Effector memory CD4-positive, alpha-beta T cell (primary cell): ENCODE measurements at regions not wholly inside any gene's neighbourhood (a gene's known extent, or its start where the extent isn't known, plus 50 kb on each side); places are given as distances from the start of the nearest gene placed in this dataset.
A peak's percentile ranks its signal among the peaks of the same experiment; 100 is the strongest.
"Not testable (repeated sequence)": the region's sequence is repeated elsewhere in the genome, so short reads cannot be mapped to it uniquely, and the experiment has no call there.

Source experiments
- DNase-seq, 3 donors: peaks; one replicate each; pipeline ENCODE4 v3.0.0-alpha.2; 2020
- H3K27ac ChIP-seq: 2 replicates; pipeline ENCODE4 v1.7.0; 2013; ENCODE audit warnings: mild to moderate bottlenecking, low read length, moderate library complexity; ENCODE audit not compliant: insufficient read depth, poor library complexity, severe bottlenecking
- H3K27me3 ChIP-seq: replicated peaks from 2 replicates; pipeline ENCODE4 v1.7.0; 2013; ENCODE audit warnings: mild to moderate bottlenecking, low read length; ENCODE audit not compliant: insufficient read depth, control insufficient read depth, poor library complexity, severe bottlenecking
- H3K36me3 ChIP-seq: 2 replicates; pipeline ENCODE4 v1.7.0; 2013; ENCODE audit warnings: mild to moderate bottlenecking, low read length, moderate library complexity; ENCODE audit not compliant: control insufficient read depth, insufficient read depth
- H3K4me1 ChIP-seq: 2 replicates; pipeline ENCODE4 v1.7.0; 2013; ENCODE audit warnings: low read length, mild to moderate bottlenecking; ENCODE audit not compliant: control insufficient read depth, insufficient read depth, poor library complexity, severe bottlenecking
- H3K4me3 ChIP-seq: 2 replicates; pipeline ENCODE4 v1.7.0; 2013; ENCODE audit warnings: low read length, low read depth, mild to moderate bottlenecking; ENCODE audit not compliant: insufficient read depth, poor library complexity, severe bottlenecking
- H3K9me3 ChIP-seq: 2 replicates; pipeline ENCODE4 v1.7.0; 2013; ENCODE audit warnings: mild to moderate bottlenecking, low read length, moderate library complexity; ENCODE audit not compliant: control insufficient read depth

DNA sequence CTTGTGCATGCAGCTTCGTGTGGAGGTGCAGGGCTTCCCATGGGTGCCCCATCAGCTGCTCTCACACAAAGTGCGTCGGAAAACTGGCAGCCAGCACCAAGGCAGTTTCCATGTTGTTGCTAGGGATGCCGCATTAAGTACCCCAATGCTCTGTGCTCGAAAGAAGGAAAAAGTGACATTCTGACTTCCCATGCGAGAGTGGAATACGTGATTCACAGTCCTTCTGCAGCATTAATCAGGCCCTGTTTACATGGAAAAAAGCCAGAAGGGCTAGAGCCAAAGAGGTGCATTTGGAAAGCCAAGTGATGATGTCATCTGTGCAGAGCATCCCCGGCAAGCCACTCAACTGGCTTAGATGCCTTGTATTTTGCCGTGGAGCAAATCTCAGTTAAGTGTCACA, 258.3 kb downstream of the GATA3 start:
- DNase-seq = no peak

DNA sequence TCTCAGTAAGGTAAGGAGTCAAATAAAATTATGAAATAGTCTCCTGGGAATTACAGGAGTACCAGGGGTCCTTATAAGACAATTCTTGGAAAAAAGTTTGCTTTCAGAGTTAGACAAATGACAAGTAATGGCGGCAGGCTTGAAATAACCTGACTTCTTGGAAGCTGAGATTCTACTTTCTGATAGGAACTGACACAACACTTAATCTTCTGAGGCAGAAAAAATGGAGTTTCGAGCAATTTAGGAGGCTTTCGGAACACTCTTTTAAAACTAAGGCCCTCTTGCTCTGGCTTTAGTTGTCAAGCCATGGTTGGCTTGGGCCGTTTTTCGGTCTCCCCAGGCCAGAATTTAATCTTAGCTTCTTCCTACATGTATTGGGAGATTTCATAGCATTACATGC, 260.0 kb downstream of the GATA3 start:
- H3K9me3 ChIP-seq = no peaks in the 10 kb centered on the region

More for the DNA sequence above, 258.3 kb downstream of the GATA3 start:
- Histone ChIP-seq H3K27ac (no peak overlapping the region), H3K9me3 (no peaks in the 10 kb centered on the region), H3K4me1 (no peaks in the 10 kb centered on the region), H3K4me3 (no peak overlapping the region), H3K36me3 (no peaks in the 10 kb centered on the region), H3K27me3 (no peaks in the 10 kb centered on the region)

DNA sequence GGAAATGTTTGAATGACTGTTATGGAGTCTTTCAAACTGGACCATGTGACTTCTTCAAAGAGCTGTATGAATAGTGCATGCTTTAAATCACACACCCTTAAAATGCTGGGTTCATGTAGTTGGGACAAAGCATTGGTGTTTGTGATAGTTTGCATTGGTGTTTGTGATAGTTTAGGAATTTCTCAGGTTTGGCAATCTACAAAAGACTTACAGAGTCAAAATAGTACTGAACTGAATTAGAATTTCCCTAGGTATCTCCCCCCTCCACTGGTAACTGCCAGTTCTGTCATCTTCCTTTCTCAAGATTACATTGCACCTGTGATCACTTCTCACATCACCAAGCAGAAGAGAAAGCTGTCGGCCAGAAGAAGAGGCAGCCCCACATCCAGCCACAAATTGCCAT, 261.1 kb downstream of the GATA3 start:
- H3K4me1 ChIP-seq = no peaks in the 10 kb centered on the region
- H3K9me3 ChIP-seq = no peaks in the 10 kb centered on the region
- H3K4me3 ChIP-seq = no peak overlapping the region
- H3K27me3 ChIP-seq = no peaks in the 10 kb centered on the region
- H3K36me3 ChIP-seq = no peaks in the 10 kb centered on the region
- no peak for DNase-seq
- no peak overlapping the region for H3K27ac ChIP-seq

More for the DNA sequence above, 260.0 kb downstream of the GATA3 start:
- Histone ChIP-seq H3K4me1 (no peaks in the 10 kb centered on the region), H3K27ac (no peak overlapping the region), H3K36me3 (no peaks in the 10 kb centered on the region), H3K4me3 (no peak overlapping the region), H3K27me3 (no peaks in the 10 kb centered on the region)
- DNase-seq = no peak

DNA sequence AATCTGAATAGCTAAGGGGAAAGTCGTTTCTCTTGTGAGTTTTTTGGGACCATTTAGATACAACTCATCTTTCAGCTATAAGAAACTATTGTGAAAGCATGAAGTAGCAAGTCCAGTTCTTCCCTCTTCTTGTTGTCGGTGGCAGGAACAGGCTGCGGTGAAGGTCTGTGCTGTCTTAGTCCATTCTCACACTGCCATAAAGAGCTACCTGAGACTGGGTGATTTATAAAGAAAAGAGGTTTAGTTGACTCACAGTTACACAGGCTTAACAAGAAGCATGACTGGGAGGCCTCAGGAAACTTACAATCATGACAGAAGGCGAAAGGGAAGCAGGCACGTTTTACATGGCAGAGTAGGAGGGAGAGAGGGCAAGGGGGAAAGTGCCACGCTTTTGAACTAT, 261.8 kb downstream of the GATA3 start:
- DNase-seq = no peak
- H3K27ac ChIP-seq = no peak overlapping the region
- no peaks in the 10 kb centered on the region for H3K27me3 ChIP-seq
- no peaks in the 10 kb centered on the region for H3K36me3 ChIP-seq
- no peak overlapping the region for H3K4me3 ChIP-seq
- H3K4me1 ChIP-seq = no peaks in the 10 kb centered on the region
- no peaks in the 10 kb centered on the region for H3K9me3 ChIP-seq

DNA sequence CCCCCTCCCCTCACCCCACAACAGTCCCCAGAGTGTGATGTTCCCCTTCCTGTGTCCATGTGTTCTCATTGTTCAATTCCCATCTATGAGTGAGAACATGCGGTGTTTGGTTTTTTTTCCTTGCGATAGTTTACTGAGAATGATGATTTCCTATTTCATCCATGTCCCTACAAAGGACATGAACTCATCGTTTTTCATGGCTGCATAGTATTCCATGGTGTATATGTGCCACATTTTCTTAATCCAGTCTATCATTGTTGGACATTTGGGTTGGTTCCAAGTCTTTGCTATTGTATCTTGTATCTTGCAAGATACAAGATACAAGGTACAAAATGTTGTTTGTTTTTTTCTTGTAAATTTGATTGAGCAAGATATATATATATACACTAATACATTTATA, 263.9 kb downstream of the GATA3 start:
- not testable (repeated sequence) for H3K36me3 ChIP-seq, H3K4me3 ChIP-seq, H3K9me3 ChIP-seq, H3K4me1 ChIP-seq, H3K27me3 ChIP-seq, H3K27ac ChIP-seq, DNase-seq

DNA sequence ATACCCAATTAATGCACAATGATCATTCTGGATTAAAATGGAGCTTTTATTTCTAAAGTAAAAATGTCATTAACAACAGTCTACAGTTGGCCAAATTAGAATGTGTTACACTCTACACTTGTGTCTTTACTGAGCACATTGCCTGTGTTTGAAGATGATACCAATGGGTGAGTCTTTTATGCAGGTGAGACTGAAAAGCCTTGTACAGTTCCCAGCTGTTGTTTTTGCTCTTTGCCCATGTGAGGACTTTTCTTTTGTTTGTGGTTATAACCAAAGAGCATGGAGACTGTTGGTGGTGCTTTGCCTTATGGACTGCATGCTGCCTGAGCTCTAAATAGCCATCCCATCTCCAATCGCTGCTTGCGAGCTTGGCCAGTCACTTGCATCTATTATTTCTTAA, 264.5 kb downstream of the GATA3 start:
- no peaks in the 10 kb centered on the region for H3K36me3 ChIP-seq
- H3K27me3 ChIP-seq = no peaks in the 10 kb centered on the region
- no peak overlapping the region for H3K27ac ChIP-seq
- no peak for DNase-seq
- H3K9me3 ChIP-seq = no peaks in the 10 kb centered on the region
- no peak overlapping the region for H3K4me3 ChIP-seq
- no peaks in the 10 kb centered on the region for H3K4me1 ChIP-seq

DNA sequence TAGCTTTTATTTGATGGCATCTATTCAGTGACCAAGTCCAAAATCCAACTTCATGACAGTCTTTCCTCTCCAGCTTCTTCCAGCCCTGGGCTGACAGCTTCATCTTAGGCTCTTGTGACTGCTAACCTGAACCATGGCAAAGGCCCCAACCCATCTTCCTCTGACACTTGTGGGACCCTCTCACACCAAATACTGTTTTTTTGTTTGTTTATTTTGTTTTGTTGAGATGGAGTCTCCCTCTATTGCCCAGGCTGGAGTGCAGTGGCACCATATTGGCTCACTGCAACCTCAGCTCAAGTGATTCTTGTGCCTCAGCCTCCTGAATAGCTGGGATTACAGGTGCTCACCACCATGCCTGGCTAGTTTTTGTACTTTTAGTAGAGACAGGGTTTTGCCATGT, 265.2 kb downstream of the GATA3 start:
- no peaks in the 10 kb centered on the region for H3K36me3 ChIP-seq
- DNase-seq = no peak
- H3K27ac ChIP-seq = no peak overlapping the region
- no peak overlapping the region for H3K4me3 ChIP-seq
- H3K9me3 ChIP-seq = no peaks in the 10 kb centered on the region
- H3K27me3 ChIP-seq = no peaks in the 10 kb centered on the region
- H3K4me1 ChIP-seq = no peaks in the 10 kb centered on the region

DNA sequence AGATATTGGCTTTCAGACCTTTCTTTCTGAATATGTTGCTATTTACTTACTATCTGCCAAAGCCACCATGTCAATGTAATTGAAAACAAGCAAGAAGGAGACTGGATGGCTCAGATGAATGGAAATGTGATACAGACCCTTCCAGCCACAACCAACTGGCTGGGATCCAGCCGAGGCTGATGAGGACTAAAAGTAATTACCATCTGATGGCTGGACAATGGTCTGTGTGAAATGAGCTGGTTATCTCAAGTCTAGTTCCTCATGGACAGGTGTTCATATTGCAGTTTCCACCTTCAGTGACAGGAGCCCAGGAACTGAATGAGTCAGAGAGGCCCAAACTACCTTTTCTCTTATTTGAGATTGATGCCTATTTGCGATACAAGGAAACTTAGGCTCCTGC, 267.5 kb downstream of the GATA3 start:
- peaks cover 18% of the 10 kb centered on the region for H3K4me1 ChIP-seq
- H3K27ac ChIP-seq = no peak overlapping the region
- H3K36me3 ChIP-seq = no peaks in the 10 kb centered on the region
- no peak overlapping the region for H3K4me3 ChIP-seq
- no peaks in the 10 kb centered on the region for H3K9me3 ChIP-seq
- no peak for DNase-seq
- H3K27me3 ChIP-seq = no peaks in the 10 kb centered on the region

DNA sequence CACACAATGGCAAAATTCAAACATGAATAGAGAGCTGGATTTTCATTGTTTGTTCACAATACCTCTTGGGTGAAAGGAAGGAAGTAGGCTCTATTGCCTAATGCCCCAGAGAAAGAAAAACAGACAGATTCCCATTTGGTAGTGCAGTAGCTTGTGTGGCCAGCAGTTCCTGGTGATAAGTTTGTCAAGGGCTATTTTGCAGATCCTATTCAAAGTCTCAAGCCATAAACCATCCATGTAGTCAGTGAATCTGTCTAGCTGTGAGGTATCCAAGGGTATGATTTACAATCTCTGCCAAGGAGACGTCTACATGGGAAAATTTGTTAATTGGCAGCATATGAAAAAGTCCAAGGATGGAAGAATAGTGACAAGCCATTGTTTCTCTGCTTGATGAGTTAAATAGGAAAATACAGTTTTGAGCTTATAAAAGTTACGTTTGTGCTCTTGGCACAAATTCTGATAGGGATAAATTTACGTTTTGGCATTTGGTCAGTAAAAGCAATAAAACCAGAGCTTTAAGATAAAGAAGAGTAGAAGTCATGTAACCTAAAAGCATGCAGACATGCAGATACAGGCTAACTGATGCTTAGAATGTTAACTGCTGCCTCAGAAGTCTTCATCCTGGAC, 269.1 kb downstream of the GATA3 start:
- H3K27me3 ChIP-seq = no peaks in the 10 kb centered on the region
- no peak overlapping the region for H3K27ac ChIP-seq
- no peak overlapping the region for H3K4me3 ChIP-seq
- no peaks in the 10 kb centered on the region for H3K36me3 ChIP-seq
- no peaks in the 10 kb centered on the region for H3K9me3 ChIP-seq
- DNase-seq = no peak
- H3K4me1 ChIP-seq = peaks cover 18% of the 10 kb centered on the region

DNA sequence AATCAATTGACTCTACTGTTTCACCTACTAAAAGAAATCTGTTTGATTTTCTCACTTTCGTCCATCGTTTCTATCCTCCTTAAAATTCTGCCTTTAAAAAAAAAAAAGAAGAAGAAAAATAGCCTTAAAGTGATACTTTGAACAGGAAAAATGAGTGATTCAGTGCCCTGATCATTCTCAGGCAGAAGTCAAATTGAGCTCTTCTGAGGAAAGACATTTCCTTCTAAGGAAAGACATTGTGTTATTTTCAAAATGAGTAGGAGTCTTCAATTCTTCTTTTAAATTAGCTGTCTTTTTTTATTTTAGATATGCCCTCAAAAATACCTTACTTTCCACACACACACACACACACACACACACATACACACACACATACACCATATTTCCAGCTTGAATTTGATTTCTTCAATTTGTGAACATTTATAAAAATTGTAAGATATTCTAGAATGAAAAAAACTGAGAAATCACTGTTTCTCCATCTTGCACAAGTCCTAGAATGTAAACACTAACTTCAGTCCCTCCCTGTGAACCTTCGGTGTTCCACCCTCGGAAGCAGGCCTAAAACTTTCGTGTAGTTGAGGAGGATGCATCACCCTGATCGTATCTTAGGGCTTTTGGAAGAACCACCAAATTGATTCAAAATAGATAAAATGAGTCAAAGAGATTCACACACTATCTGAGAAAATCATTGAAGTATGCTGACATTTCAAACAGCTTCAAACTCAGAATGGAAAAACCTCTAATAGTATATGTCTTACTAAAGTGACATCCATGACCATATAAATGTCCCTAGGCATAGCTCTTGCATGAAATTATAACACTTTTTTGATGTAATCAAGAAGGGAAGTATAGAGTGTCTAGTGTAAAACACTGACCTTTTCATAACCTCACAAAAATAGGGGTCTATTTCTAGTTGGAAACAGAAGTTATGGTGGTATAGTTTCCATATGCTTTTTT, 270.8 kb downstream of the GATA3 start:
- H3K27me3 ChIP-seq = no peaks in the 10 kb centered on the region
- H3K27ac ChIP-seq = peak overlapping the region; percentile 31
- H3K9me3 ChIP-seq = no peaks in the 10 kb centered on the region
- DNase-seq = no peak
- H3K4me1 ChIP-seq = peaks cover 18% of the 10 kb centered on the region
- no peaks in the 10 kb centered on the region for H3K36me3 ChIP-seq
- H3K4me3 ChIP-seq = no peak overlapping the region
